Glutamatergic neuron (in vitro differentiated cells): ENCODE measurements at regions not wholly inside any gene's neighbourhood (a gene's known extent, or its start where the extent isn't known, plus 50 kb on each side); places are given as distances from the start of the nearest gene placed in this dataset.

Source experiments
- DNase-seq: peaks from one replicate; pipeline ENCODE4 v3.0.0; 2022
- H3K27ac Mint-ChIP-seq: one replicate; pipeline ENCODE4 v1.8.0; 2020; ENCODE audit warnings: mild to moderate bottlenecking, mixed read lengths, inconsistent platforms; ENCODE audit not compliant: unreplicated experiment
- H3K27me3 Mint-ChIP-seq: one replicate; pipeline ENCODE4 v1.8.0; 2020; ENCODE audit warnings: mild to moderate bottlenecking, moderate library complexity, mixed read lengths, inconsistent platforms; ENCODE audit not compliant: unreplicated experiment
- H3K36me3 Mint-ChIP-seq: one replicate; pipeline ENCODE4 v1.8.0; 2020; ENCODE audit warnings: mild to moderate bottlenecking, mixed read lengths, inconsistent platforms; ENCODE audit not compliant: unreplicated experiment
- H3K4me1 Mint-ChIP-seq: one replicate; pipeline ENCODE4 v1.8.0; 2020; ENCODE audit warnings: mild to moderate bottlenecking, low read depth, mixed read lengths, inconsistent platforms; ENCODE audit not compliant: unreplicated experiment
- H3K4me3 Mint-ChIP-seq: one replicate; pipeline ENCODE4 v1.8.0; 2020; ENCODE audit warnings: mild to moderate bottlenecking, mixed read lengths, inconsistent platforms; ENCODE audit not compliant: unreplicated experiment
- H3K9me3 Mint-ChIP-seq: one replicate; pipeline ENCODE4 v1.8.0; 2020; ENCODE audit warnings: mild to moderate bottlenecking, moderate library complexity, mixed read lengths, inconsistent platforms; ENCODE audit not compliant: unreplicated experiment
- TF ChIP-seq, protein P1 (sequence below): fragments of 200-600 bp; sonication (generic); IDR thresholded peaks from one replicate; pipeline ENCODE4 v1.5.0; 2021; ENCODE audit not compliant: partially characterized antibody, unreplicated experiment

DNA sequence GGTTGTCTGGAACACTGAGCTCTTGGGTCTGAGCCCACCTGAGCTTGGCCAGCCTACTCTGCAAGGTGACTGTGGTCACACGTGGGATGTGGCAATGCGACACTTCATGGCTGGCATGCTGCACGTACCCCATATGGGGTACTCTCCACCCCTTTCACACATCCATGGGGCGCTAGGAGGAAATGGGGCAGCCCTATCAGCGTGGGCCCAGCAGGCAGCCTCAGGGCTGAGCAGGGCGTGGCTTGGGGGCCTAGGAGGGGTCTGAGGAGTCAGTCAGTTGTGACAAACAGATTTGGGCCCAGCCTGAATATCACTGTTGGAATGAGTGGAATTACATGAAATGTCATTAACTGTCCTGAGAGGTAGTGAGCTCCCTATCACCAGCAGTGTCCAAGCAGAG is 82.3 kb upstream of the LINGO1 start:
- TF ChIP-seq, protein P1, sequence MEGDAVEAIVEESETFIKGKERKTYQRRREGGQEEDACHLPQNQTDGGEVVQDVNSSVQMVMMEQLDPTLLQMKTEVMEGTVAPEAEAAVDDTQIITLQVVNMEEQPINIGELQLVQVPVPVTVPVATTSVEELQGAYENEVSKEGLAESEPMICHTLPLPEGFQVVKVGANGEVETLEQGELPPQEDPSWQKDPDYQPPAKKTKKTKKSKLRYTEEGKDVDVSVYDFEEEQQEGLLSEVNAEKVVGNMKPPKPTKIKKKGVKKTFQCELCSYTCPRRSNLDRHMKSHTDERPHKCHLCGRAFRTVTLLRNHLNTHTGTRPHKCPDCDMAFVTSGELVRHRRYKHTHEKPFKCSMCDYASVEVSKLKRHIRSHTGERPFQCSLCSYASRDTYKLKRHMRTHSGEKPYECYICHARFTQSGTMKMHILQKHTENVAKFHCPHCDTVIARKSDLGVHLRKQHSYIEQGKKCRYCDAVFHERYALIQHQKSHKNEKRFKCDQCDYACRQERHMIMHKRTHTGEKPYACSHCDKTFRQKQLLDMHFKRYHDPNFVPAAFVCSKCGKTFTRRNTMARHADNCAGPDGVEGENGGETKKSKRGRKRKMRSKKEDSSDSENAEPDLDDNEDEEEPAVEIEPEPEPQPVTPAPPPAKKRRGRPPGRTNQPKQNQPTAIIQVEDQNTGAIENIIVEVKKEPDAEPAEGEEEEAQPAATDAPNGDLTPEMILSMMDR, result no peak
- H3K36me3 Mint-ChIP-seq, result no peaks in the 10 kb centered on the region
- no peak overlapping the region for H3K4me3 Mint-ChIP-seq
- H3K9me3 Mint-ChIP-seq, result peaks cover 8% of the 10 kb centered on the region
- peaks cover 9% of the 10 kb centered on the region for H3K4me1 Mint-ChIP-seq
- peaks cover 10% of the 10 kb centered on the region for H3K27me3 Mint-ChIP-seq
- H3K27ac Mint-ChIP-seq, result no peak overlapping the region
- DNase-seq, result no peak

DNA sequence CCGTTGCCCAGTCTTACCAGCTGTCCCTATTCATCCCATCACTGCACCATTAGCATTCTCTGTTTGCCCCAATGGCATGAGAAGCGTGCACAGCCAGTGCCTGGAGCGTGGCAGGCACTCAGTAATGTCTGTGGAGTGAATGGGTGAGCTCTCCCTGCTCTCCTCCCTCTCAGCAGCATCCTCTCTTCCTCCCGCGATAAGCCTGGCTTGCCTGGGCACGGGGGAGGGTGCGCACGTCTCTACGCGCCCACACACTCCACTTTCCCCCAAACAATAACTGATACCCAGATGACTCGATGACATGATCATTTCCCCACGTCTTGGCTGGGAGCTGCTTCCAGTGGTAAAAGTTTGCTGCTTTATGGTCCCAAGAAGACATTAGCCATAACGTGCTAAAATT is 81.8 kb upstream of the LINGO1 start:
- no peak for DNase-seq
- Mint-ChIP-seq H3K9me3 (peaks cover 6% of the 10 kb centered on the region), H3K4me3 (no peak overlapping the region), H3K27me3 (peaks cover 10% of the 10 kb centered on the region), H3K27ac (no peak overlapping the region), H3K36me3 (no peaks in the 10 kb centered on the region), H3K4me1 (peaks cover 5% of the 10 kb centered on the region)
- TF ChIP-seq, protein P1, result no peak

DNA sequence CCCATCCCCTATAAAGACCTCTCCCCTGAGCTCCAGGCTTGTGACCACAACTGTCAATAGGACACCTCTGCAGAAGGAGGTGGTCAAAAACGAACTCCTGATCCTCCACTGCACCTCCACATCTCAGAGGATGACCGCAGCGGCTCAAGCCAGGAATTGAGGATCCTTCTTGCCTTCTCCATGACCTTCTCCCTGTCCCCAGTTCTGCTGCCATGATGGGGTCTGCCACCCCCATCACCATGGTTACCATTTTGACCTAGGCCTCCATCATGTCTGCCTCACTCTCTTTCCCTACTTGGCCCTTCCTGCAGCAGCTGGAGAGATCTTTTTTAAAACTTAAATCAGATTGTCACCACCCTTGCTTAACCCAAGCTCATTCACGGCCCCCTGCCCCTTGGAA is 81.3 kb upstream of the LINGO1 start:
- H3K9me3 Mint-ChIP-seq, result peaks cover 5% of the 10 kb centered on the region
- peaks cover 4% of the 10 kb centered on the region for H3K4me1 Mint-ChIP-seq
- H3K27ac Mint-ChIP-seq, result no peak overlapping the region
- DNase-seq, result no peak
- H3K36me3 Mint-ChIP-seq, result no peaks in the 10 kb centered on the region
- TF ChIP-seq, protein P1, result no peak
- no peak overlapping the region for H3K4me3 Mint-ChIP-seq
- H3K27me3 Mint-ChIP-seq, result peaks cover 10% of the 10 kb centered on the region

DNA sequence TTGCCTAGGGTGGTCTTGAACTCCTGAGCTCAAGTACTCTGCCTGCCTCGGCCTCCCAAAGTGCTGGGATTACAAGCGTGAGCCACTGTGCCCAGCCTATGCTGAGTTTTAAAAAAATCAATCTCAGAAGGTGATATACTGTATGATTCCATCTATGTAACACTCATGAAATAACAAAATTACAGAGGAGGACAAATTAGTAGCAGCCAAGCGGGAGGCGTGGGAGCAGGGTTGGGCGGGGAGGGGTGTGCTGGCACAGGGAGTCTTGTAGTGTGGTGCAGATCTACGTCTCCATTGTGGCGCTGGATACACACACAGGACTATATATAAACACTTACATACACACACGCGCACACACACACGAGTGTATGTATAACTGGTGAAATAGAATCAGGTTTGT is 80.6 kb upstream of the LINGO1 start:
- peaks cover 4% of the 10 kb centered on the region for H3K4me1 Mint-ChIP-seq
- TF ChIP-seq, protein P1, result no peak
- peaks cover 10% of the 10 kb centered on the region for H3K27me3 Mint-ChIP-seq
- H3K27ac Mint-ChIP-seq, result no peak overlapping the region
- no peaks in the 10 kb centered on the region for H3K36me3 Mint-ChIP-seq
- no peak for DNase-seq
- no peak overlapping the region for H3K4me3 Mint-ChIP-seq
- H3K9me3 Mint-ChIP-seq, result peaks cover 5% of the 10 kb centered on the region

DNA sequence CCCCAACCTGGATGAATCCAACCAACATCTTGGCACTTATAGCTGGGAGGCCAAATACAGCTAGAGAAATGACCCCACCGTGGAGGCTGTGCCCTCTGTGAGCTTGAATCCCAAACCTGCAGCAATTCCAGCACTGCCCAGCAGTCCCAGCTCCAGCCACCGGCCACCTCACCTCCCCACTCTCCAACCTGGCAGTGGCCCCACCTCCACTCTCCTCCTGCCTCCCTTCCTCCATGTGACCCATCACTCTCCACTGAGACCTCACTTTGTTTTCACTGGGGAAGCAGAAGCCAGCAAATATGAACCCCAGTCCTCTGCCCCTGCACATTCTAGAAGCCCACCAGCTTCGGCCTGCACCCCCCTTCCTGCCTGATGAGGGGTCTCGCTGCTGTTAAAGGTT is 79.7 kb upstream of the LINGO1 start:
- Mint-ChIP-seq H3K27me3 (peaks cover 12% of the 10 kb centered on the region), H3K27ac (no peak overlapping the region)

More for the DNA sequence above, 79.7 kb upstream of the LINGO1 start:
- H3K4me3 Mint-ChIP-seq, result no peak overlapping the region
- no peaks in the 10 kb centered on the region for H3K36me3 Mint-ChIP-seq
- H3K9me3 Mint-ChIP-seq, result peaks cover 5% of the 10 kb centered on the region
- no peak for DNase-seq
- peaks cover 5% of the 10 kb centered on the region for H3K4me1 Mint-ChIP-seq
- TF ChIP-seq, protein P1, result no peak
